HEK293 (cell line): ENCODE measurements at regions not wholly inside any gene's neighbourhood (a gene's known extent, or its start where the extent isn't known, plus 50 kb on each side); places are given as distances from the start of the nearest gene placed in this dataset.

Experiments
- CTCF ChIA-PET: fragments of 350-600 bp; formaldehyde crosslinking; extraction: SDS; loops from one replicate; lab custom pipeline; 2021; ENCODE audit warnings: antibody characterized with exemption; lab: Yijun Ruan, JAX
- POLR2A ChIA-PET: fragments of 300-600 bp; formaldehyde crosslinking; extraction: SDS; loops from one replicate; lab custom pipeline; 2020; ENCODE audit warnings: antibody characterized with exemption, inconsistent platforms; lab: Yijun Ruan, JAX
- H3K27ac ChIP-seq: fragments of 200-500 bp; sonication (Bioruptor generic); 2 replicates; pipeline ENCODE4 v1.5.1; 2014; ENCODE audit warnings: low read depth, low read length, control low read depth, inconsistent platforms; ENCODE audit errors: extremely low read depth
- H3K36me3 ChIP-seq, 2 experiments: fragments of 200-500 bp in 1 of 2; sonication (Bioruptor generic) in 1 of 2; 1 replicate in 1 of 2; 2 replicates in 1 of 2; pipeline ENCODE4 v1.5.1; 2014 to 2017; ENCODE audit warnings: inconsistent platforms in 2 of 2, low read length in 2 of 2; ENCODE audit not compliant: control insufficient read depth in 2 of 2, insufficient read depth in 1 of 2
- H3K4me1 ChIP-seq: fragments of 200-500 bp; sonication (Bioruptor generic); 2 replicates; pipeline ENCODE4 v1.5.1; 2014; ENCODE audit warnings: mild to moderate bottlenecking, low read length, inconsistent platforms; ENCODE audit not compliant: control insufficient read depth, insufficient read depth
- H3K4me3 ChIP-seq: 2 replicates; pipeline ENCODE4 v1.5.1; 2011; ENCODE audit warnings: low read depth, mild to moderate bottlenecking, control low read depth, low read length, moderate library complexity
- H3K9me3 ChIP-seq: fragments of 200-500 bp; sonication (Bioruptor generic); 2 replicates; pipeline ENCODE4 v1.5.1; 2014; ENCODE audit warnings: low read depth, low read length, inconsistent platforms; ENCODE audit not compliant: control insufficient read depth, insufficient read depth
- EGR2 ChIP-seq: fragments of 450-650 bp; formaldehyde crosslinking; IDR thresholded peaks from 2 replicates; pipeline ENCODE4 v1.5.1; 2016; ENCODE audit warnings: low read depth, missing biosample characterization, missing genetic modification characterization
- GLI4 ChIP-seq: fragments of 450-650 bp; formaldehyde crosslinking; IDR thresholded peaks from 2 replicates; pipeline ENCODE4 v1.5.1; 2016; ENCODE audit warnings: missing biosample characterization, missing genetic modification characterization
- KLF7 ChIP-seq: fragments of 450-650 bp; formaldehyde crosslinking; IDR thresholded peaks from 2 replicates; pipeline ENCODE4 v1.5.1; 2016; ENCODE audit warnings: missing biosample characterization, missing genetic modification characterization, borderline replicate concordance
- REPIN1 ChIP-seq: fragments of 450-650 bp; formaldehyde crosslinking; IDR thresholded peaks from 2 replicates; pipeline ENCODE4 v1.5.1; 2017; ENCODE audit warnings: missing biosample characterization, missing genetic modification characterization, low read depth
- SETDB1 ChIP-seq: IDR thresholded peaks from one replicate; pipeline ENCODE4 v1.6.1; 2017; ENCODE audit warnings: mild to moderate bottlenecking, low read length, moderate library complexity, mixed read lengths; ENCODE audit not compliant: insufficient read length
- SP2 ChIP-seq: fragments of 450-650 bp; formaldehyde crosslinking; IDR thresholded peaks from 2 replicates; pipeline ENCODE4 v1.5.1; 2016; ENCODE audit warnings: missing biosample characterization, missing genetic modification characterization
- SP3 ChIP-seq: fragments of 450-650 bp; formaldehyde crosslinking; IDR thresholded peaks from 2 replicates; pipeline ENCODE4 v1.5.1; 2016; ENCODE audit warnings: missing biosample characterization, missing genetic modification characterization
- SP7 ChIP-seq: fragments of 450-650 bp; formaldehyde crosslinking; IDR thresholded peaks from 2 replicates; pipeline ENCODE4 v1.5.1; 2016; ENCODE audit warnings: missing biosample characterization, missing genetic modification characterization
- ZBTB20 ChIP-seq: fragments of 450-650 bp; formaldehyde crosslinking; IDR thresholded peaks from 2 replicates; pipeline ENCODE4 v1.5.1; 2016; ENCODE audit warnings: missing biosample characterization, missing genetic modification characterization
- ZFHX2 ChIP-seq: fragments of 450-650 bp; formaldehyde crosslinking; conservative IDR thresholded peaks from 2 replicates; pipeline ENCODE4 v1.5.1; 2016; ENCODE audit warnings: missing biosample characterization, missing genetic modification characterization
- ZIC2 ChIP-seq: fragments of 450-650 bp; formaldehyde crosslinking; IDR thresholded peaks from 2 replicates; pipeline ENCODE4 v1.5.1; 2016; ENCODE audit warnings: missing biosample characterization, missing genetic modification characterization
- ZNF114 ChIP-seq: fragments of 450-650 bp; formaldehyde crosslinking; IDR thresholded peaks from 2 replicates; pipeline ENCODE4 v1.5.0; 2017; ENCODE audit warnings: missing biosample characterization, missing genetic modification characterization
- ZNF138 ChIP-seq: fragments of 450-650 bp; formaldehyde crosslinking; IDR thresholded peaks from 2 replicates; pipeline ENCODE4 v1.5.1; 2016; ENCODE audit warnings: missing biosample characterization, missing genetic modification characterization, borderline replicate concordance
- ZNF157 ChIP-seq: fragments of 450-650 bp; formaldehyde crosslinking; IDR thresholded peaks from 2 replicates; pipeline ENCODE4 v1.5.1; 2016; ENCODE audit warnings: missing biosample characterization, missing genetic modification characterization
- ZNF184 ChIP-seq: fragments of 450-650 bp; IDR thresholded peaks from 2 replicates; pipeline ENCODE4 v1.5.1; 2018; ENCODE audit warnings: missing biosample characterization, mild to moderate bottlenecking, missing genetic modification characterization
- ZNF202 ChIP-seq: fragments of 450-650 bp; formaldehyde crosslinking; IDR thresholded peaks from 2 replicates; pipeline ENCODE4 v1.5.1; 2016; ENCODE audit warnings: missing biosample characterization, missing genetic modification characterization, borderline replicate concordance
- ZNF214 ChIP-seq: fragments of 450-650 bp; formaldehyde crosslinking; IDR thresholded peaks from 2 replicates; pipeline ENCODE4 v1.5.1; 2017; ENCODE audit warnings: missing biosample characterization, mild to moderate bottlenecking, missing genetic modification characterization, borderline replicate concordance
- ZNF266 ChIP-seq: fragments of 450-650 bp; formaldehyde crosslinking; IDR thresholded peaks from 2 replicates; pipeline ENCODE4 v1.5.1; 2016; ENCODE audit warnings: missing biosample characterization, missing genetic modification characterization, low read depth
- ZNF274 ChIP-seq, 2 experiments: fragments of 200-500 bp in 1 of 2; fragments of 450-650 bp in 1 of 2; sonication (Bioruptor generic) in 1 of 2; formaldehyde crosslinking in 1 of 2; IDR thresholded peaks; 2 replicates each; pipeline versions ENCODE4 v1.5.1 to v1.6.1; 2014 to 2016; ENCODE audit warnings: borderline replicate concordance in 1 of 2, inconsistent platforms in 1 of 2, low read length in 1 of 2, missing biosample characterization in 1 of 2, missing genetic modification characterization in 1 of 2
- ZNF350 ChIP-seq: fragments of 450-650 bp; formaldehyde crosslinking; IDR thresholded peaks from 2 replicates; pipeline ENCODE4 v1.5.0; 2017; ENCODE audit warnings: missing biosample characterization, mild to moderate bottlenecking, missing genetic modification characterization
- ZNF404 ChIP-seq: fragments of 450-650 bp; formaldehyde crosslinking; IDR thresholded peaks from 2 replicates; pipeline ENCODE4 v1.5.1; 2017; ENCODE audit warnings: missing biosample characterization, missing genetic modification characterization
- ZNF549 ChIP-seq: fragments of 450-650 bp; IDR thresholded peaks from 2 replicates; pipeline ENCODE4 v1.5.1; 2018; ENCODE audit warnings: missing biosample characterization, missing genetic modification characterization, mild to moderate bottlenecking, inconsistent platforms, moderate library complexity
- ZNF610 ChIP-seq: fragments of 450-650 bp; formaldehyde crosslinking; IDR thresholded peaks from 2 replicates; pipeline ENCODE4 v1.5.1; 2016; ENCODE audit warnings: missing biosample characterization, missing genetic modification characterization, borderline replicate concordance
- ZNF624 ChIP-seq: fragments of 450-650 bp; formaldehyde crosslinking; IDR thresholded peaks from 2 replicates; pipeline ENCODE4 v1.5.1; 2017; ENCODE audit warnings: missing biosample characterization, missing genetic modification characterization
- ZNF664 ChIP-seq: fragments of 450-650 bp; formaldehyde crosslinking; IDR thresholded peaks from 2 replicates; pipeline ENCODE4 v1.5.1; 2016; ENCODE audit warnings: missing biosample characterization, missing genetic modification characterization
- ZNF768 ChIP-seq: fragments of 450-650 bp; formaldehyde crosslinking; IDR thresholded peaks from 2 replicates; pipeline ENCODE4 v1.5.1; 2018; ENCODE audit warnings: missing biosample characterization, mild to moderate bottlenecking, missing genetic modification characterization
- ZNF791 ChIP-seq: fragments of 450-650 bp; formaldehyde crosslinking; IDR thresholded peaks from 2 replicates; pipeline ENCODE4 v1.5.1; 2016; ENCODE audit warnings: missing biosample characterization, missing genetic modification characterization
- ZNF792 ChIP-seq: fragments of 450-650 bp; formaldehyde crosslinking; IDR thresholded peaks from 2 replicates; pipeline ENCODE4 v1.5.1; 2016; ENCODE audit warnings: missing biosample characterization, missing genetic modification characterization
- ZNF830 ChIP-seq: fragments of 450-650 bp; IDR thresholded peaks from 2 replicates; pipeline ENCODE4 v1.5.0; 2018; ENCODE audit warnings: missing biosample characterization, missing genetic modification characterization, low read depth, mild to moderate bottlenecking, moderate library complexity
- TF ChIP-seq, protein P1 (sequence below): sonication (generic); formaldehyde crosslinking; IDR thresholded peaks from 2 replicates; pipeline ENCODE4 v1.8.1; 2022; ENCODE audit warnings: mild to moderate bottlenecking, moderate library complexity, missing genetic modification reagents
- TF ChIP-seq, protein P2 (sequence below): fragments of 450-650 bp; IDR thresholded peaks from 2 replicates; pipeline ENCODE4 v1.5.1; 2018; ENCODE audit warnings: missing biosample characterization, missing genetic modification characterization

DNA sequence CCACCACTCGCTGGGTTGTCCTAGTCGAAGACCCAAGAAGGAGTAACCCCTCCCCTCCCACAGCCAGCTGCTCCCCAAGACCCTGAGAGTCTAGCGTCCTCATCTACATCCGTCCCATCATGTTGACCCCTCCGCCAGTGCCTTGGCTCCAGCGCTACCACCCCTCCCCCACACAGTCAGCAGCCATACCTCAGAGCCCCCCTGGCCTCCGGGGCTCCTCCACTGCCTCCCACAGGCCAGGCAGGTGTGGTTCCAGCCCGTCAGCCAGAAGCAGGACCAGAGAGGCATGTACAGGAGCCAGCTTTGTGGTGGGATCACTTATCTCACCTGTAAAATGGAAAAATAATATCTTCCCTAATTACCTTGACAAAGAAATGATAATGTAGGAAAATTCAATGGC is 51.5 kb upstream of the PHF21B start:
- ChIA-PET POLR2A (no interaction called here), CTCF (no interaction called here)
- no peaks in the 10 kb centered on the region for H3K9me3 ChIP-seq
- no peak for TF ChIP-seq ZIC2 (tag by site-specific recombination)
- TF ChIP-seq KLF7 (tag by site-specific recombination), result no peak
- no peak for TF ChIP-seq ZNF214 (tag by site-specific recombination)
- TF ChIP-seq SP7, result no peak
- no peak for TF ChIP-seq ZNF791
- TF ChIP-seq ZNF404 (tag by site-specific recombination), result no peak
- H3K27ac ChIP-seq, result no peak overlapping the region
- H3K4me1 ChIP-seq, result peaks cover 4% of the 10 kb centered on the region; the same call in 1 of the 2 replicates
- H3K36me3 ChIP-seq, result no peaks in the 10 kb centered on the region
- no peak overlapping the region for H3K4me3 ChIP-seq

DNA sequence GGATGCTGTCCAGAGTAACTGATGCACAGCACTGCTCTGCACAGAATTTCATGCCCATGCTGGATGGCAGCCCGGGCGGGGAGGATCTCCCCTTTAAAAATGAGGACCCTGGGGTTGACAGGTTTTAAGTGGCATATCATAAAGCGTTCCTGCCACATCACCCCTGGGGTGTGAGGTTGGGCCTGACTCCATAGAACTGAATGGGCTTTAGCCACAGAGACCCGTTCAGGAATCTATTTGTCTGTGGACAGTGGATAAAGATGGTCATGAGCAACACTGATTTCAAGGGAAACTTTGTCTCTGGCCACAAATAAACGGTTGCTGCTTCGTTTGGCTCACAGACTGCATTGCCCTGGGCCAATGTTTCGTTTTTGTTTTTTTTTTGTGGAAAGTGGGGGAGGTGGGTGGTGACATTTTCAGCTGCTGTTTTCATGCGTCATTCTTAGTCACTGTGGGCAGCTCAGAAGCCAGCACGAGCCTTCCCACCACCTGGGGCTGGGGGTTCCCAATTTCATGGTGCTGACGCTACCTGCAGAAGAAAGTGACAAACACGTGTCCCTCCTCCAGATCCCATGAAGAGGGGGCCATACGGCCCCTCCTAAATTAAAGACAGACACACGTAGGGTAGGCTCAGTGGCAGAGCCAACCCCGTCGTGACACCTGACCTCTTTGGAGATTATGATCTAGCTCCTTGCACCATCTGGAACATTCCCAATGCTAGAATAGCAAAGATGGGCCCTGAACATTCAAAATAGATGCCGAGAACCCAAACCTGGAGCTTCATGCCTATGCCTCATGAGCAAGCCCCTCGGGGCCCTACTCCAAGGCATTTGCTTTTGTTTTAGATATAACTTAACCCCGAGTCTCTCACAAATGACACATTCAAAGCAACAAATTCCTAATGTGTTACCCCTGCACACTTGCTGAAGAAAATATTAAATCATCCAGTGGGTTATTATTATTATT is 54.8 kb upstream of the PHF21B start:
- 0 out of 2 replicates have a peak, but pooled peaks have one; percentile 10 for TF ChIP-seq ZIC2 (tag by site-specific recombination)
- no peak for TF ChIP-seq ZNF768
- TF ChIP-seq ZFHX2 (tag by site-specific recombination), result peak; percentile 61
- TF ChIP-seq ZNF664 (tag by site-specific recombination), result no peak
- no peak for TF ChIP-seq ZNF184 (tag by site-specific recombination)
- TF ChIP-seq SETDB1, result no peak
- TF ChIP-seq ZNF624 (tag by site-specific recombination), result no peak
- TF ChIP-seq EGR2 (tag by site-specific recombination), result peak; percentile 76
- TF ChIP-seq SP2 (tag by site-specific recombination), result no peak
- TF ChIP-seq, protein P1, sequence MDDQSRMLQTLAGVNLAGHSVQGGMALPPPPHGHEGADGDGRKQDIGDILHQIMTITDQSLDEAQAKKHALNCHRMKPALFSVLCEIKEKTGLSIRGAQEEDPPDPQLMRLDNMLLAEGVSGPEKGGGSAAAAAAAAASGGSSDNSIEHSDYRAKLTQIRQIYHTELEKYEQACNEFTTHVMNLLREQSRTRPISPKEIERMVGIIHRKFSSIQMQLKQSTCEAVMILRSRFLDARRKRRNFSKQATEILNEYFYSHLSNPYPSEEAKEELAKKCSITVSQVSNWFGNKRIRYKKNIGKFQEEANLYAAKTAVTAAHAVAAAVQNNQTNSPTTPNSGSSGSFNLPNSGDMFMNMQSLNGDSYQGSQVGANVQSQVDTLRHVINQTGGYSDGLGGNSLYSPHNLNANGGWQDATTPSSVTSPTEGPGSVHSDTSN (CRISPR knock-in tag), result no peak
- no peak for TF ChIP-seq ZNF157 (tag by site-specific recombination)
- TF ChIP-seq ZNF350, result no peak
- TF ChIP-seq, protein P2, sequence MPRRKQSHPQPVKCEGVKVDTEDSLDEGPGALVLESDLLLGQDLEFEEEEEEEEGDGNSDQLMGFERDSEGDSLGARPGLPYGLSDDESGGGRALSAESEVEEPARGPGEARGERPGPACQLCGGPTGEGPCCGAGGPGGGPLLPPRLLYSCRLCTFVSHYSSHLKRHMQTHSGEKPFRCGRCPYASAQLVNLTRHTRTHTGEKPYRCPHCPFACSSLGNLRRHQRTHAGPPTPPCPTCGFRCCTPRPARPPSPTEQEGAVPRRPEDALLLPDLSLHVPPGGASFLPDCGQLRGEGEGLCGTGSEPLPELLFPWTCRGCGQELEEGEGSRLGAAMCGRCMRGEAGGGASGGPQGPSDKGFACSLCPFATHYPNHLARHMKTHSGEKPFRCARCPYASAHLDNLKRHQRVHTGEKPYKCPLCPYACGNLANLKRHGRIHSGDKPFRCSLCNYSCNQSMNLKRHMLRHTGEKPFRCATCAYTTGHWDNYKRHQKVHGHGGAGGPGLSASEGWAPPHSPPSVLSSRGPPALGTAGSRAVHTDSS, result no peak
- CTCF ChIA-PET, result no interaction called here
- Histone ChIP-seq H3K36me3 (no peaks in the 10 kb centered on the region), H3K4me3 (no peak overlapping the region), H3K4me1 (no peaks in the 10 kb centered on the region), H3K27ac (no peak overlapping the region), H3K9me3 (no peaks in the 10 kb centered on the region)
- POLR2A ChIA-PET, result no interaction called here

DNA sequence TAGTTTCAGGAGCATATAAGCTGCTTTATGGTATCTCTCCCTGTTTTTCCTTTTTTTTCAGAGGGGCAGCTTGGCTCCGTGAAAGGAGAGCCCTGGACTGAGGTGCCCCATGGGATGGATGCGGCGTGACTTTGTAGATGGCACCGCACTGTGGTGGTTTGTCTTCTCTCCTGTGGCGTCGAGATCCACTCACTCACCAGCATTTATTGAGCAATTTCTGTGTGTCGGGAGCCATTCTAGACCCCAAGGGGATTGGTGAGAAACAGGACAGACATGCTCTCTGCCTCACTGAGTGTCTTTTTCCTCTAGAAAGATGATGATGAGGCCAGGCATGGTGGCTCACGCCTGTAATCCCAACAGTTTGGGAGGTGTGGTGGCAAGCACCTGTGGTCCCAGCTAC is 55.9 kb upstream of the PHF21B start:
- Histone ChIP-seq H3K4me1 (no peaks in the 10 kb centered on the region), H3K36me3 (no peaks in the 10 kb centered on the region), H3K9me3 (no peaks in the 10 kb centered on the region), H3K4me3 (no peak overlapping the region), H3K27ac (no peak overlapping the region)
- POLR2A ChIA-PET, result no interaction called here
- CTCF ChIA-PET, result no interaction called here
- TF ChIP-seq ZNF138 (tag by site-specific recombination) (no peak), ZNF549 (no peak), ZNF114 (tag by site-specific recombination) (no peak), ZNF274 (IDR thresholded peaks at IDR 0.05; ENCODE audit: low read length) (no peak), ZNF274 (tag by site-specific recombination; IDR thresholded peaks at IDR 0.05; ENCODE audit: borderline replicate concordance) (no peak), ZNF202 (tag by site-specific recombination) (no peak), SP3 (tag by site-specific recombination) (no peak), ZNF792 (no peak), ZNF830 (tag by site-specific recombination) (no peak), ZNF266 (tag by site-specific recombination) (no peak), REPIN1 (no peak), ZBTB20 (tag by site-specific recombination) (no peak), ZNF610 (tag by site-specific recombination) (no peak), GLI4 (tag by site-specific recombination) (no peak)
